Astrocyte of the hippocampus (primary cell): ENCODE measurements at regions not wholly inside any gene's neighbourhood (a gene's known extent, or its start where the extent isn't known, plus 50 kb on each side); places are given as distances from the start of the nearest gene placed in this dataset.

Experiments used
- DNase-seq: peaks from one replicate; pipeline ENCODE4 v3.0.0; 2011; ENCODE audit warnings: low read depth, low spot score

DNA sequence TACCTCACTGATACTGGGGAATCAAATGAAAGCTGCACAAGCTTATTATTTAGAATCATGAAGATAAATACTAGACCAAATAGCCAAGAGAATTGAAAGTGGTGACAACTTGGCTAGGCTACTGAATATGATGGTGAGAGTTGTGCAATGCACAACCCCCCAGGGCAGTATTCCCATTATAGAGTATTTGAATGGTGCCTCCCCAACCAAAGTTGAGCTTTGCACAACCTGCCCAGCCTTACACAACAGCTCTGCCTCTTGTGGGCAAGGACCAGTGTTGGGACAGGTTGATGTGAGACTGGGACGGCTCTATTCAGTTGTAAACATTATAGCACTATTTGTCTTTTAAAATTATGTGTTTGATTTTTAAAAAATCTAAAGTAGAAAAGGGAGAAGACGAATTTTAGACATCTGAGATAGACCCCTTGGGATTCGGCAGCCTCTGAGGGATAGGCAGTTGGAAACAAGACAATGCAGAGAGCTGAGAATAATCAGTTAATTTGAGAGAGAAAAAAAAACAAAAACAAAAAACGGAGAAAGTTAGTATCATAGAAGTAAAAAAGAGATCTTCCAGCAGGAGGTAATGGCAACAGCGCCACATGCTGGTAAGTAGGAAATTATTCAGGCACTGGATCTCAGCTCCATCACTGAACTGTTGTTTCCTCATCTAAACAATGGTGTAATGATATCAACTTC is 91.0 kb upstream of the KCNA3 start:
- DNase-seq, result peak; percentile 65

DNA sequence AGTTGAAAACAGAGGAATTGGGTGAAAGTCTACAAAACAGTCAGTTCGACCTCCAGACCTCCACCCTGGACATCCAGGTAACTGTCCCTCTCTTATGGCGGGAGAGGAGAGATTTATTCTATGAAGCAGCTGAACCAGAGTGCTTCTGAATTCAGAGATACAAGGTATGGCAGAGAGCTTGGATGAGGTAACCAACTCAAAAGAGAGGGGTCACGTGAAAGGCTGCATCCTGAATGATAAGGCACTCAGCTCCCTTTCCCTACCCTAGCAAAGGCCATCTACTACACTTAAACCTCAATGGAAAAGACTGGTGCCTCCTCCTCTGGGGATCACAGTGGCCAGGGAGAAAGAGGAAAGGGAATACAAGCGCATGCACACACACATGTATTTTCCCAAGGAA is 88.4 kb upstream of the KCNA3 start:
- no peak for DNase-seq

GRCh38 chr1:110760321-110760720 is 85.6 kb upstream of the KCNA3 start:
- DNase-seq, result no peak

DNA sequence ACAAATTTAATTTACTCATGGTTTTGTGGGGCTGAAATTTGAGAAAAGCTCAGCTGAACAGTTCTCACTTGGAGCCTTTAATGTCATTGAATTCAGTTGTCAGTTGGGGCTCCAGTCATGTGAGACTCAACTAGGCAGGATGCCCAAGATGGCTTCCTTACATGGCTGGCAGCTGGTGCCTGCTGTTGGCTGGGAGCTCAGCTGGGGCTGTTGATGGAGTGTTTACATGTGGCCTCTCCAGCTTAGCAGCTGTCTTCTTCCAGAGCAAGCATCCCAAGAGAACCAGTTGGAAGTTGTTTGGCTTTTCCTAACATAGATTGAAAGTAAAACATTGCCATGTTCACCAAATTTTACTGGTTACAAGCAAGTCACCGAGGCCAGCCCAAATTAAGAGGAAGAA is 81.8 kb upstream of the KCNA3 start:
- DNase-seq, result no peak

GRCh38 chr1:110752941-110753725 is 78.4 kb upstream of the KCNA3 start:
- DNase-seq, result no peak

DNA sequence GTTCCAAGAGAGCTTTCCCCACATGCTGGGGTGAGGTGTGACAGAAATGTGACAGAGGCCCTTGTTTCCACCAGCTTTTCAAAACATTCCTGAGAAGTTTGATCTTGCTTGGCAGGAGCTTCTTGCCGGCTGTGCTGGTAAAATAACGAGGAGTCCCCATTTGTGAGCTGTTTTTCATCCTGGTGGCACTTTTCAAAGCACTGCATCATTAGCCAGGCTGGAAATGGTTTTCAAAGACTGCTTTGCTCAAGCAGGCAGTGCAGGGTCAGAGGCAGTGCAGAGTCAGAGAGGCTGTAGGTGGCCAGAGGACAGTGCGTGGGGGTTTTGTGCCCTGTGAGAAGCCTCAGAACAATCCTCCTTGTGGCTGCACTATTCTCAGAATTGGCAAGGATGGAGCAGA is 75.8 kb upstream of the KCNA3 start:
- DNase-seq, result no peak

GRCh38 chr1:110749960-110750359 is 75.2 kb upstream of the KCNA3 start:
- no peak for DNase-seq

DNA sequence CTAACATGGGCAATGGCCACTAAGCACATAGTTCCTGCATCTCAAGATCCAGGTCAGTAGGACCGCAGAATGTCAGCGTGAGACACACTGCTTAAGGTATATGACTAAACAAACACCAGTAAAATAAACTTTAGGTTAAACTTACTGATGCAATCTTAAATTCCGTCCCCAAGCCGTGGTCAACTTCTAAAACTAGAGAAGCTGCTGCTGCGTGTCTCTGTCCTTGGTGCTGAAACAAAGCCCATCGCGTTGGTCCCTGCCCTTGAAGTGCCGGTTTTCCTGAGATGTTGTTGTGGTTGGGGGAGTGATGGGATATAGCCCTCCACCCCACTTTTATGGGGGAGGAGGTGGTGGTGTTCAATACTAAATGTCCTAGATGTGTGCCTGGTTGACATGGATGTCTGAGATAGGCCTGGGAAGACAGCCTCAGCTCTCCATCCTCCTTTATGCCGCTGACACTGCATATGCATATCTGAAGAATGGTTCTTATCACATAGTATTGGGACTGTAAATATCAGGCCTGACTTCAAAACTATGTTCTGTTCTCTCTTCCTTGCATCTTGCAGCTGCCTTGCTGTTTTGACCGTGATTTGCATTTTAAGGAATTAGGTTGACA is 72.0 kb upstream of the KCNA3 start:
- peak; percentile 75 for DNase-seq

DNA sequence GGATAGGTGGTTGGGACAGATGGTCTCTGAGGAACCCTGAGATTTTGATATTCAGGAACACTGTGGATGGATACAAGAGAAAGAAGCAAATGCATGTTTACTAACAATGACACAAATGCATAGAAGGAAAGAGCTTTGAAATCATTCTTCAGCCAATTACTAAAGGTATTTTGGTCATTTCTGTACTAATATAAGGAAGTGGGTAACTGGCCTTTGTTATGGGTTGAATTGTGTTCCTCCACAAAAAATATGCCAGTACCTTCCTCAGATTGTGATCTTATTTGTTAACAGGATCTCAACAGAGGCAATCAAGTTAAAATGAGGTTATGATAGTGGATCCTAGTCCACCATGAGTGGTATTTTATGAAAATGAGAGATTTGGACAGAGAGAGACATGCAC is 68.7 kb upstream of the KCNA3 start:
- no peak for DNase-seq

DNA sequence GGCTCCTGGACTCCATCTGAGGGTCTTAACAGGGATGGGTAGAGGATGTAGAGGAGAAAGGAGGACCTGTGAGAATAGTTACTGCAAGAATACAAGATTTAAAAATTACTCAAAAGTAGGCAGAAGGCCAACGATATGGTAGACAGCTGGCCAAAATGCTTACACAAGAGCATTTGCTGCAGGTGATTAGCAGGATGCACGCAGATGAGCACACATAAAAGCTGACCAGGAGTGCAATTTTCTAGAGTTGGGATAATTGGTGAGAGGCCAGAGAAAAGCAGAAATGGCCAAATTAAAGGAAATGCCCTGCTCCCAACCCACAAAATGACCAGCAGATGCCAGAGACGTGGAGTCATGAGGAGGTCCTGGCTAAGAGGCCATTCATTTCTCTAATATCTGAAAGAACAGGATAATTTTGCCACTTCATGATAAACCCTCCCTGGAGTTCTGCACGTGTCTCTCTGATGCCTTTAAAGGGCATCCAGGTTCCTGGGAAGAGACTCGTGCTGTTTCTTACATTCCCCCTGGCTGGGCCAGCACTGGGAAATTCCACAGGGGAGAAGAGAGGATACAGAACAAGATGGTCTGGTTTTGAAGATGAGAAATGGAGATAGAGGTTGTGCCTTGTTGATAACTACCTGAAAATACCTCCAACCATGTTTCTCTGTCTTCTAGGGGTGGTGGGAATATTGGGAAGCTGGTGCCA is 62.3 kb upstream of the KCNA3 start:
- no peak for DNase-seq

DNA sequence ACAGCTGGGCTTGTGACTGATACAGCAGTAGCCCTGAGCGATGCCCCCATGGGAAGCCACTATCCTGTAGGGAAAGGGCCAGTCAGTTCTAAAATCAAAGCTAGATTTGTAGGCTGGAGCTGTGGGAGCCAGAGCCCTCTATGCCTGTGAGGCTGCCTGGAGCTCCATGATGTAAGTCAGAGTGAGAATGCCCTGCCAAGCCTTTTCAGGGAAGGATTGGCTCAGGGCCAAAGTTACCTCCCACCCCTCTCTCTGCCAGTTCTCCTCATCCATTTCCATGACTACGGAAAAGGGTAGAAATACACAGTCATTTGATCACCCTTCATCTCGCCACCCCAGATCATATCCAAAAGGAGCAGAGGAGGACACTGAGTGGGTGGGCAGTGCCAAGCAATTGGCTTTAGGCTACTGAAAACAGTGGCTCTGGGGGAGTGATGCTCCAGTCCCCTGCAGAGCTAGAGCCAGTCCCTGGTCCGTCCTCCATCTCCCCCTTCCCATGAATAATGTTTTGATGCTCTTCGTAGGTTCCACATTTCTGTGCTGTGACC is 59.5 kb upstream of the KCNA3 start:
- no peak for DNase-seq

DNA sequence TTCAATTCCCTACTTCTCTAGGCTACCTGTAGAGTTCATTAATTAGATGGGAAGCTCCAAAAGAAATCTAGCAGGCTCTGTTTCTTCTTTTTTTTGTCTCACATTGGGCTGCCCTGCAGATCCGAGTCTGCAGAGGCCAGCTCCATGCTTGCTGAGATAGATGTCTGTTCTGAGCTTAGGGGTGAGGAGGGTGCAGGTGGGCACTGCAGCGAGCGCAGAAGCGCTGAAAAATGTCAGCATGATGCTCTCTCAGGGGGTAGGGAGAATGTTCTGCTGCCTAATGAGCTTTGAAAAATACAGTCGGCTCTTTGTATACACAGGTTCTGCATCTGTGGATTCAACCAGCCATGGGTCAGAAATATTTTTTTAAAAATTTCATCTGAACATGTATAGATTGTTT is 56.8 kb upstream of the KCNA3 start:
- DNase-seq, result no peak

DNA sequence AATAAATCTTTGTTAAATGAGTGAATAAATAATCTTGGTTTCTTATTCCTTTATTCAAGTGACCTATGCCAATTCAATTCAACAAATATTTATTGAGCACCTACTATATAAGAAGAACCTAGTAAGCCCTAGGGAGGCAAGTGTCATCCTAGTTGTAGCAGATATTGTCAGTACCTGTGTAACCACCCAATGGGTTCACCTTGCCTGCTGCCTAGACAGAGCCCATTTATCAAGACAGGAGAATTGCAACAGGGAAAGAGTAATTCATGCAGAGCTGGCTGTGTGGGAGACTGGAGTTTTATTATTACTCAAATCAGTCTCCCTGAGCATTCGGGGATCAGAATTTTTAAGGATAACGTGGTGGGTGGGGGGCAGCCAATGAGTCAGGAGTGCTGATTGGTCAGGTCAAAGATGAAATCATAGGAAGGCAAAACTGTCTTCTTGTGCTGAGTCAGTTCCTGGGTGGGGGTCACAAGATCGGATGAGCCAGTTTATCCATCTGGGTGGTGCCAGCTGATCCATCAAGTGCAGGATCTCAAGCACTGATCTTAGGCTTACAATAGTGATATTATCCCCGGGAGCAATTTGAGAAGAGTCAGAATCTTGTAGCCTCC is 53.8 kb upstream of the KCNA3 start:
- no peak for DNase-seq

GRCh38 chr1:110727246-110727645 is 52.5 kb upstream of the KCNA3 start:
- no peak for DNase-seq

DNA sequence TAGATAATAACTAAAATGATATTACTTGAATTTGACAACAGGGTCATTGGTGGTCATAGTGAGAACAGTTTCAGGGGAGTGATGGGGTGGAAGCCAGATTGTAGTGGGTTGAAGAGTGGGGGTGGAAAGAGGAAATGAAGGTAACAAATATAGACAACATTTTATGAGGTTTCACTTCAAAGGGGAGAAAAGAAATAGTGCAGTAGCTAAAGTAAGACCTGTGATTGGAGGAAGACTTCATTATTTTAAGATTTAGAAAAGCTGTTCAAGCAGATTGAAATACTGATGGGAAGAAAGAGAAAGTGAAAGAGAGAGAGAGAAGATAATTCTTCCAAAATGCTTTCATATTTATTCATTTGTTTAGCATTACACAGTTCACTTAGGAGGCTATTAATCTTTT is 52.0 kb upstream of the KCNA3 start:
- DNase-seq, result no peak
